ENCODE measurements at regions not wholly inside any gene's neighbourhood (a gene's known extent, or its start where the extent isn't known, plus 50 kb on each side); places are given as distances from the start of the nearest gene placed in this dataset.
"Not testable (repeated sequence)": the region's sequence is repeated elsewhere in the genome, so short reads cannot be mapped to it uniquely, and the experiment has no call there.

- Histone ChIP-seq H3K4me1 (ENCODE audit: insufficient read depth, low read length) (no peaks in the 10 kb centered on the region), H3K36me3 (ENCODE audit: insufficient read depth, low read length) (no peaks in the 10 kb centered on the region), H3K9ac (ENCODE audit: low read depth, low read length) (no peak overlapping the region), H3K27me3 (ENCODE audit: insufficient read depth, low read length) (no peaks in the 10 kb centered on the region), H3K4me3 (ENCODE audit: low read length) (no peak overlapping the region), H3K9me3 (ENCODE audit: insufficient read depth, low read depth, low read length) (no peaks in the 10 kb centered on the region), H3K27ac (ENCODE audit: low read depth, low read length) (no peak overlapping the region)
- WGBS: 100% methylated on average over 2 of the region's 2 CpGs
Observed at GRCh38 chrX:148298737-148299136, 201.7 kb upstream of the AFF2 start.

- H3K9ac ChIP-seq (ENCODE audit: low read depth, low read length); H3K4me3 ChIP-seq (ENCODE audit: low read length); H3K9me3 ChIP-seq (ENCODE audit: insufficient read depth, low read depth, low read length); H3K27ac ChIP-seq (ENCODE audit: low read depth, low read length); H3K4me1 ChIP-seq (ENCODE audit: insufficient read depth, low read length); H3K36me3 ChIP-seq (ENCODE audit: insufficient read depth, low read length); H3K27me3 ChIP-seq (ENCODE audit: insufficient read depth, low read length): not testable (repeated sequence)
- 92% methylated on average over 9 of the region's 9 CpGs for WGBS
Observed at GRCh38 chrX:148305214-148305613, 195.2 kb upstream of the AFF2 start.

GRCh38 chrX:148309413-148309812 lies 191.0 kb upstream of the AFF2 start:
- no peaks in the 10 kb centered on the region for H3K4me1 ChIP-seq (ENCODE audit: insufficient read depth, low read length)
- no peaks in the 10 kb centered on the region for H3K36me3 ChIP-seq (ENCODE audit: insufficient read depth, low read length)
- H3K4me3 ChIP-seq (ENCODE audit: low read length): no peak overlapping the region
- H3K27me3 ChIP-seq (ENCODE audit: insufficient read depth, low read length): no peaks in the 10 kb centered on the region
- no peaks in the 10 kb centered on the region for H3K9me3 ChIP-seq (ENCODE audit: insufficient read depth, low read depth, low read length)
- WGBS: 90% methylated on average over 3 of the region's 3 CpGs
- no peak overlapping the region for H3K9ac ChIP-seq (ENCODE audit: low read depth, low read length)
- H3K27ac ChIP-seq (ENCODE audit: low read depth, low read length): no peak overlapping the region

- Histone ChIP-seq H3K36me3 (ENCODE audit: insufficient read depth, low read length) (no peaks in the 10 kb centered on the region), H3K27me3 (ENCODE audit: insufficient read depth, low read length) (no peaks in the 10 kb centered on the region), H3K27ac (ENCODE audit: low read depth, low read length) (no peak overlapping the region), H3K9ac (ENCODE audit: low read depth, low read length) (no peak overlapping the region), H3K4me1 (ENCODE audit: insufficient read depth, low read length) (no peaks in the 10 kb centered on the region), H3K9me3 (ENCODE audit: insufficient read depth, low read depth, low read length) (no peaks in the 10 kb centered on the region), H3K4me3 (ENCODE audit: low read length) (no peak overlapping the region)
- WGBS: no CpG with 5 or more reads among the region's 1 CpG
Observed at GRCh38 chrX:148310426-148311165, 189.8 kb upstream of the AFF2 start.

- Histone ChIP-seq H3K9ac (ENCODE audit: low read depth, low read length) (no peak overlapping the region), H3K4me1 (ENCODE audit: insufficient read depth, low read length) (no peaks in the 10 kb centered on the region), H3K27ac (ENCODE audit: low read depth, low read length) (no peak overlapping the region), H3K9me3 (ENCODE audit: insufficient read depth, low read depth, low read length) (no peaks in the 10 kb centered on the region), H3K36me3 (ENCODE audit: insufficient read depth, low read length) (no peaks in the 10 kb centered on the region), H3K27me3 (ENCODE audit: insufficient read depth, low read length) (no peaks in the 10 kb centered on the region), H3K4me3 (ENCODE audit: low read length) (no peak overlapping the region)
Observed at GRCh38 chrX:148311544-148311943, 188.9 kb upstream of the AFF2 start.

GRCh38 chrX:148314876-148315275 lies 185.5 kb upstream of the AFF2 start:
- Histone ChIP-seq H3K4me1 (ENCODE audit: insufficient read depth, low read length) (no peaks in the 10 kb centered on the region), H3K27ac (ENCODE audit: low read depth, low read length) (no peak overlapping the region), H3K4me3 (ENCODE audit: low read length) (no peak overlapping the region), H3K36me3 (ENCODE audit: insufficient read depth, low read length) (no peaks in the 10 kb centered on the region), H3K27me3 (ENCODE audit: insufficient read depth, low read length) (no peaks in the 10 kb centered on the region), H3K9ac (ENCODE audit: low read depth, low read length) (no peak overlapping the region), H3K9me3 (ENCODE audit: insufficient read depth, low read depth, low read length) (no peaks in the 10 kb centered on the region)
- WGBS: no CpG with 5 or more reads among the region's 1 CpG

GRCh38 chrX:148316446-148316845 lies 184.0 kb upstream of the AFF2 start:
- no CpG with 5 or more reads among the region's 1 CpG for WGBS
- no peaks in the 10 kb centered on the region for H3K9me3 ChIP-seq (ENCODE audit: insufficient read depth, low read depth, low read length)
- no peak overlapping the region for H3K27ac ChIP-seq (ENCODE audit: low read depth, low read length)

GRCh38 chrX:148322906-148323305 lies 177.5 kb upstream of the AFF2 start:
- H3K36me3 ChIP-seq (ENCODE audit: insufficient read depth, low read length): no peaks in the 10 kb centered on the region
- WGBS: 88% methylated on average over 1 of the region's 2 CpGs

More at GRCh38 chrX:148316446-148316845, 184.0 kb upstream of the AFF2 start:
- Histone ChIP-seq H3K36me3 (ENCODE audit: insufficient read depth, low read length) (no peaks in the 10 kb centered on the region), H3K4me3 (ENCODE audit: low read length) (no peak overlapping the region), H3K27me3 (ENCODE audit: insufficient read depth, low read length) (no peaks in the 10 kb centered on the region), H3K4me1 (ENCODE audit: insufficient read depth, low read length) (no peaks in the 10 kb centered on the region), H3K9ac (ENCODE audit: low read depth, low read length) (no peak overlapping the region)

GRCh38 chrX:148333989-148334388 lies 166.4 kb upstream of the AFF2 start:
- H3K27ac ChIP-seq (ENCODE audit: low read depth, low read length): no peak overlapping the region
- no peaks in the 10 kb centered on the region for H3K27me3 ChIP-seq (ENCODE audit: insufficient read depth, low read length)
- no peaks in the 10 kb centered on the region for H3K36me3 ChIP-seq (ENCODE audit: insufficient read depth, low read length)
- no peak overlapping the region for H3K4me3 ChIP-seq (ENCODE audit: low read length)
- H3K9me3 ChIP-seq (ENCODE audit: insufficient read depth, low read depth, low read length): no peaks in the 10 kb centered on the region
- H3K9ac ChIP-seq (ENCODE audit: low read depth, low read length): no peak overlapping the region
- H3K4me1 ChIP-seq (ENCODE audit: insufficient read depth, low read length): no peaks in the 10 kb centered on the region
- WGBS: 90% methylated on average over 1 of the region's 1 CpG

More at GRCh38 chrX:148322906-148323305, 177.5 kb upstream of the AFF2 start:
- Histone ChIP-seq H3K9ac (ENCODE audit: low read depth, low read length) (no peak overlapping the region), H3K4me1 (ENCODE audit: insufficient read depth, low read length) (no peaks in the 10 kb centered on the region), H3K4me3 (ENCODE audit: low read length) (no peak overlapping the region), H3K27ac (ENCODE audit: low read depth, low read length) (no peak overlapping the region), H3K27me3 (ENCODE audit: insufficient read depth, low read length) (no peaks in the 10 kb centered on the region), H3K9me3 (ENCODE audit: insufficient read depth, low read depth, low read length) (no peaks in the 10 kb centered on the region)

GRCh38 chrX:148337873-148338272 lies 162.5 kb upstream of the AFF2 start:
- no peaks in the 10 kb centered on the region for H3K36me3 ChIP-seq (ENCODE audit: insufficient read depth, low read length)
- H3K27ac ChIP-seq (ENCODE audit: low read depth, low read length): no peak overlapping the region
- H3K4me3 ChIP-seq (ENCODE audit: low read length): no peak overlapping the region
- no peaks in the 10 kb centered on the region for H3K27me3 ChIP-seq (ENCODE audit: insufficient read depth, low read length)
- H3K9me3 ChIP-seq (ENCODE audit: insufficient read depth, low read depth, low read length): no peaks in the 10 kb centered on the region
- 92% methylated on average over 4 of the region's 4 CpGs for WGBS
- no peaks in the 10 kb centered on the region for H3K4me1 ChIP-seq (ENCODE audit: insufficient read depth, low read length)
- no peak overlapping the region for H3K9ac ChIP-seq (ENCODE audit: low read depth, low read length)

- no peaks in the 10 kb centered on the region for H3K27me3 ChIP-seq (ENCODE audit: insufficient read depth, low read length)
- H3K36me3 ChIP-seq (ENCODE audit: insufficient read depth, low read length): no peaks in the 10 kb centered on the region
- H3K4me1 ChIP-seq (ENCODE audit: insufficient read depth, low read length): no peaks in the 10 kb centered on the region
- H3K9ac ChIP-seq (ENCODE audit: low read depth, low read length): no peak overlapping the region
- H3K9me3 ChIP-seq (ENCODE audit: insufficient read depth, low read depth, low read length): no peaks in the 10 kb centered on the region
- H3K4me3 ChIP-seq (ENCODE audit: low read length): no peak overlapping the region
- H3K27ac ChIP-seq (ENCODE audit: low read depth, low read length): no peak overlapping the region
- WGBS: 100% methylated on average over 1 of the region's 1 CpG
Observed at GRCh38 chrX:148354916-148355315, 145.5 kb upstream of the AFF2 start.

- Histone ChIP-seq H3K27me3 (ENCODE audit: insufficient read depth, low read length) (no peaks in the 10 kb centered on the region), H3K9me3 (ENCODE audit: insufficient read depth, low read depth, low read length) (no peaks in the 10 kb centered on the region), H3K9ac (ENCODE audit: low read depth, low read length) (no peak overlapping the region), H3K36me3 (ENCODE audit: insufficient read depth, low read length) (no peaks in the 10 kb centered on the region), H3K4me1 (ENCODE audit: insufficient read depth, low read length) (no peaks in the 10 kb centered on the region; the same call in 1 of the 2 replicates), H3K4me3 (ENCODE audit: low read length) (no peak overlapping the region), H3K27ac (ENCODE audit: low read depth, low read length) (no peak overlapping the region)
Observed at GRCh38 chrX:148361641-148362040, 138.8 kb upstream of the AFF2 start.

All from HUES64 (cell line).